HuH-7.5 (cell line): ENCODE measurements at regions not wholly inside any gene's neighbourhood (a gene's known extent, or its start where the extent isn't known, plus 50 kb on each side); places are given as distances from the start of the nearest gene placed in this dataset.

Experiments
- DNase-seq: peaks from one replicate; pipeline ENCODE4 v3.0.0; 2011; ENCODE audit warnings: low spot score

DNA sequence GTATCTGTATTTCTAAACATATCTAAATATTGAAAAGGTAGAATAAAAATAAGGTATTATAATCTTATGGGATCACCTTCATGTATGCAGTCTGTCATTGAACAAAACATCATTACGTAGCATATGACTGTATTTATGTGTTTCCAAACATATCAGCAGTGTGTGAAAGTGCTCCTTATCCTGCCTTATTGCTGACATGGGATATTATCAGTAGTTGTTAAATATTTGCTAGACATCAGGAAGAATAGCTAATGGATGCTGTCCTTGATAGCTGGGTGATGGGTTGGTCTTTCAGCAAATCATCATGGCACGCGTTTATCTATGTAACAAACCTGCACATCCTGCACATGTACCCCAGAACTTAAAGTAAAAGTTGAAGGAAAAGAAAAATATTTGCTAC lies 59.1 kb upstream of the FAM20A start:
- DNase-seq = no peak

DNA sequence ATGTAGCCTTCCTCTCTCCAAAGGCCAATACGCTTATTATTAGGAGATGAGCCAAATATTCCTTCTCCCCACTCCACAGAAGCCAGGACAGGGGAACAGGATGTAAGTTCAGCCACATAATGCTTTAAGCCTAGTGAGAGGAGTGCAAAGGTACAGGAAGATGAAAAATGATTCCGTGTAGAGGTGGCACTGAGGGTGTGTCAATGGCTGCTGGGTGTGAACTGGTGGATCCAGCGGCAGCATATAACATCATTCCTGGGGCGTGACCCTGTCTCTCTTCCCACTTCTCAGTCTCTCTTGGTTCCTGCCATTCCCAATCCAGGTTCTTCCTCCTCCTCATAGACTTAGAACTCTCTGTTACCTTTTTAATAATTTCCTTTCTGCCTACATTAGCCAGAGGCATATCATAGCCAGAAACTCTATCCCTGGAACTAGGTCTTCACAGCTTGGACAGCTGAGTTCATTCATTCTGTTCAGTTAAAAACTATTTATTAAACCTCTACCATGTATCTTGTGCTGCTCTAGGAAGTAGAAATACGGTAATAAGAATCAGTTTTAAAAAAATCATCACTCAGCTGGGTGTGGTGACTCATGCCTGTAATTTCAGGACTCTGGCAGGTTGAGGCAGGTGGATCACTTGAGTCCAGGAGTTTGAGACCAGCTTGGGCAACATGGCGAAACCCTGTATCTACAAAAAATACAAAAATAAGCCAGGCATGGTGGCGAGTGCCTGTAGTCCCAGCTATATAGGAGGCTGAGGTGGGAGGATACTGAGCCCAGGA lies 58.0 kb upstream of the FAM20A start:
- no peak for DNase-seq

DNA sequence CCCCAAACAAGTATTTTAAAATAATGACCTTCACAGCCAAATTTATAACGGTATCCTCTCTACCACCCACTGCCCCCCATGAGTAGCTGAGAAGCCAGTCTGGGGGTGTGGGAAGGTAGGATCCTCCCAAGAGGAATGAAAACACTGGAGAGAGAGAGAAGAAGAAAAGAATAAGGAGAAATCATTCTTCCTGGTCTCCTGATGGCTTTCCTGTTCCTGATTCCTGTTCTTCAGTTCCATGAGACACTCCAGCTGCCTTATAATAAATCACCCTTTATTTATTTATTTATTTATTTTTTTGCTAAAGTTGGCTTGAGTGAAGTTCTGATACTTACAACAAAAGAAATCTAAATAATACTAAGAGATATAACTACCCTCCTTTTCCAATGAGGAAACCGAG lies 56.4 kb upstream of the FAM20A start:
- no peak for DNase-seq

DNA sequence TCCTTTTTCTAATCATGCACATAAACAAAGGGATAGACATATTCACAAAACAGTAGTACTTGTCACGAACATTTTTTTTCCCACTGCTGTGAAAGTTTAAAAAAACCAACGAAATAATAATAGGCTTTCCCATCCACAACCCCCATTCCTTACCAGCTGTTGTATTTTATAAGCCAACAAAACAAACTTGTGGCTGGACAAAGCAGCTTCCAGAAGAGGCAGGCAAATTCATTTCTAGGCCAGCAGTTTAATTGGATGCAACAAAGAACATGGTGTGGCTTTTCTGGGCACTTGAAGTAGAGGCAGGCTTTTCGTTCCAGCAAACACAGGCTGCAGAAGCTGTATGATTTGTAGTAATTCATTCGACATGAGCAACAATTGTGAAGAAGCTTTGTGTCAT lies 56.0 kb upstream of the FAM20A start:
- DNase-seq = no peak

DNA sequence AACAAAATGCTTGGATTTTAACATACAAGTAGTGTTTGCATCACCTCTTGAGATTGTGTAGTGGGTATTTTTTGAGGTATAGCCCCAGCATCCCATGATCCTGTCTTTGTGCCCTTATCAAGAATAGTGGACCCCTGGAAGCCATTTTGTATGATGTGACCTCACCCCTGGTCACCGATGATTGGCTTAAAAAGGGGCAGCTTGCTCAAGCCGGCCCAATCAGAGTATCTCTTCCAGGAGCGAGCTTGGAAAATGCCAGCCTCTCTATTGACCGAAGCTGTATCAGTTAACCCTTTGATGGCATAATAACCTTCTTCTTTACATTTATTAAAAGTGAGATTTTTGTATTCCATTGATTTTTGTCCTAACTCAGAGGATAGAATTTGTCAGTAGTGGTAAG lies 55.5 kb upstream of the FAM20A start:
- no peak for DNase-seq
